AG04449 (cell line): ENCODE measurements at regions not wholly inside any gene's neighbourhood (a gene's known extent, or its start where the extent isn't known, plus 50 kb on each side); places are given as distances from the start of the nearest gene placed in this dataset.

Source experiments
- CTCF ChIA-PET: fragments of 350-600 bp; formaldehyde crosslinking; extraction: SDS; loops from one replicate; lab custom pipeline; 2021; ENCODE audit warnings: antibody characterized with exemption; lab: Yijun Ruan, JAX
- POLR2A ChIA-PET: fragments of 400-600, 350-600 bp; formaldehyde crosslinking; extraction: SDS; loops from one replicate; lab custom pipeline; 2020; ENCODE audit warnings: antibody characterized with exemption, inconsistent platforms; lab: Yijun Ruan, JAX
- DNase-seq: peaks from one replicate; pipeline ENCODE4 v3.0.0-alpha.2; 2010; ENCODE audit warnings: low read depth, low spot score
- H3K4me3 ChIP-seq: 2 replicates; pipeline ENCODE4 v1.5.1; 2011; ENCODE audit warnings: low read depth, mild to moderate bottlenecking, control low read depth, low read length
- CTCF ChIP-seq: IDR thresholded peaks from one replicate; pipeline ENCODE4 v1.5.1; 2011; ENCODE audit warnings: mild to moderate bottlenecking, moderate library complexity, low read length, control low read depth, inconsistent platforms; ENCODE audit not compliant: insufficient read depth; ENCODE audit errors: missing control alignments

GRCh38 chr14:85471744-85472143 is 58.2 kb upstream of the FLRT2 start:
- H3K4me3 ChIP-seq, result no peak overlapping the region
- CTCF ChIA-PET, result no interaction called here
- TF ChIP-seq CTCF, result no peak
- DNase-seq, result peak; percentile 72
- POLR2A ChIA-PET, result no interaction called here

DNA sequence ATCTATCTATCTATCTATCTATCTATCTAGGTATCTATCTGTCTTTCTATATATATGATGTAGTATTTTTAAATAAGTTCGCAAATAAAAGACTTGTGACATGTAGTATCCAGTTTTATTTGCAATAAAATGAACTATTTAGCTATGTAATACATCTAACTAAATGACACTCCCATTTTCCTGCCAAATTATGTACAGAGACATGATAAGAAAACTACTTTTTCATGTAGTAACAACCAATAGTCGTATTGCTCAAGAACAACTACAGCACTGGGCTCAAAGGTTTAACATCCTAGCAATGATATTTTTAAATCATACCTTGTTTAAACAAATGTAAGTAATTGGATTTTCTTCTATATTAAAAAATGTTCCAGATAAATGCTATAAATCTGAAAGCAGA is 55.5 kb upstream of the FLRT2 start:
- POLR2A ChIA-PET, result no interaction called here
- no peak overlapping the region for H3K4me3 ChIP-seq
- no peak for DNase-seq
- TF ChIP-seq CTCF, result no peak
- CTCF ChIA-PET, result no interaction called here

DNA sequence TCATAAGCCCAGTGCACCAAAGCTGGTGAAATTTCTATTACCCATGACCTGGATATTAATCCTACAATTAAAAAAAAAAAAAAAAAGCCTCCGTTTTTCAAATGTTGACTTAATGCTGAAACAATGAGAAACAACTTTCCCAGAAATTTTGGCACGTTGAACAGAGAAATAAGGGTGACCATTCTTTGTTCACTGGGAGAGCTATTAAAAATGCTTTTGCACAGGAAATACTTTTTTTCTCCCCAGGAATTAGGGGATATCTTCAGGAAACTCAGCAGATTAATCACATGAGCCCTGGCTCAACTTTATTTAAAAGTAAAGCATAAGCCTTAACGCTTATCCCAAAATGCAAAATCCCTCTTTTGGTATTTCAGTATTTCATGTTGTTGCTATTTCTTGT is 54.8 kb upstream of the FLRT2 start:
- ChIA-PET POLR2A (no interaction called here), CTCF (no interaction called here)
- DNase-seq, result no peak
- H3K4me3 ChIP-seq, result no peak overlapping the region
- TF ChIP-seq CTCF, result no peak

GRCh38 chr14:85479306-85479705 is 50.6 kb upstream of the FLRT2 start:
- TF ChIP-seq CTCF, result no peak
- DNase-seq, result no peak
- H3K4me3 ChIP-seq, result no peak overlapping the region
- ChIA-PET POLR2A (no interaction called here), CTCF (no interaction called here)

DNA sequence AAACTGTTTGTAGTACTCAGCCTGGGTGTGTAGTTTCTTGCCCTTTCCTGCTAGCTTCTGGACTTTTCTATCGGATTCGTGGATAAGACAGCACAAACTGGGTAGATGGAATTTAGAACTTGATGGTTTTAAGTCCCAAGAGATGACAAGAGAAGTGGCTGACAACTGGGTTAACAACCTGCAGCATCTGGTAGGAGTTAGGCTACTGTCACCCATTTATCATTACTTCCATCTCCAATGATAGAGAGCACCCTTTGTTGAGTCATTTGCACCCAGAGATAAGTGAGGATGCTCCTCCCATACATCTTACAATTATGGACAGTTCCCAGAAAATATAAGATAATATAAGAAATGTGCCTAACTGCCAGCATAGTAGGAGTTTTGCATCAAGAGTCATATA is 50.2 kb upstream of the FLRT2 start:
- CTCF ChIA-PET, result no interaction called here
- no peak for DNase-seq
- TF ChIP-seq CTCF, result no peak
- POLR2A ChIA-PET, result no interaction called here
- no peak overlapping the region for H3K4me3 ChIP-seq
